HFFc6 (cell line): ENCODE measurements at regions not wholly inside any gene's neighbourhood (a gene's known extent, or its start where the extent isn't known, plus 50 kb on each side); places are given as distances from the start of the nearest gene placed in this dataset.

Experiments used
- DNase-seq: peaks from one replicate; pipeline ENCODE4 v3.0.0-alpha.2; 2018
- H3K27ac Mint-ChIP-seq: 2 replicates; pipeline ENCODE4 v1.8.0; 2020; ENCODE audit warnings: mild to moderate bottlenecking, mixed read lengths
- H3K27me3 Mint-ChIP-seq: 2 replicates; pipeline ENCODE4 v1.8.0; 2021; ENCODE audit warnings: mild to moderate bottlenecking, moderate library complexity, mixed read lengths; ENCODE audit not compliant: insufficient read depth
- H3K36me3 Mint-ChIP-seq: 2 replicates; pipeline ENCODE4 v1.8.0; 2021; ENCODE audit warnings: low read depth, mixed read lengths
- H3K4me1 Mint-ChIP-seq: 2 replicates; pipeline ENCODE4 v1.8.0; 2020; ENCODE audit warnings: low read depth, mixed read lengths
- H3K4me3 Mint-ChIP-seq: 2 replicates; pipeline ENCODE4 v1.8.0; 2020; ENCODE audit warnings: mild to moderate bottlenecking, moderate library complexity, mixed read lengths
- H3K9me3 Mint-ChIP-seq: 2 replicates; pipeline ENCODE4 v1.8.0; 2020; ENCODE audit warnings: mild to moderate bottlenecking, mixed read lengths
- TF ChIP-seq, protein P1 (sequence below): fragments of 200-600 bp; sonication (generic); IDR thresholded peaks from 2 replicates; pipeline ENCODE4 v1.5.0; 2021; ENCODE audit warnings: antibody characterized with exemption, mild to moderate bottlenecking

DNA sequence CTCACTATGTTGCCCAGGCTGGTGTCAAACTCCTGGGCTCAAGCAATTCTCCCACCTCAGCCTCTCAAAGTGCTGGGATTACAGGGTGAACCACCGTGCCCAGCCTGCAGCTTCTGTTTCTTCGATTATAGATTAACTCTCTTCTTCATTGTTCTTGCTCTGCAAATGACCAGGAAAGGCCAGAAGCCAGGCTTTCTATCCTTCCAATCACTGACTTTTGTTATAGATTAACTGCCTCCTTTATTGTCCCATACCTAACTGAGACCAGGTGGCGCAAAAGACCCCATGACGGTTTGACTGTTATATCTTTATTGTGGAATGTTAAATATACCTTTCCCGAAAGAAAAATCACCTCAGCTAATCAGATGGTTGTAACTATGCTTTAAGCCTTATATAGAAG is 196.9 kb downstream of the MREG start:
- no peaks in the 10 kb centered on the region; the same call in 1 of the 2 replicates for H3K27me3 Mint-ChIP-seq
- H3K4me3 Mint-ChIP-seq, result no peak overlapping the region
- TF ChIP-seq, protein P1, sequence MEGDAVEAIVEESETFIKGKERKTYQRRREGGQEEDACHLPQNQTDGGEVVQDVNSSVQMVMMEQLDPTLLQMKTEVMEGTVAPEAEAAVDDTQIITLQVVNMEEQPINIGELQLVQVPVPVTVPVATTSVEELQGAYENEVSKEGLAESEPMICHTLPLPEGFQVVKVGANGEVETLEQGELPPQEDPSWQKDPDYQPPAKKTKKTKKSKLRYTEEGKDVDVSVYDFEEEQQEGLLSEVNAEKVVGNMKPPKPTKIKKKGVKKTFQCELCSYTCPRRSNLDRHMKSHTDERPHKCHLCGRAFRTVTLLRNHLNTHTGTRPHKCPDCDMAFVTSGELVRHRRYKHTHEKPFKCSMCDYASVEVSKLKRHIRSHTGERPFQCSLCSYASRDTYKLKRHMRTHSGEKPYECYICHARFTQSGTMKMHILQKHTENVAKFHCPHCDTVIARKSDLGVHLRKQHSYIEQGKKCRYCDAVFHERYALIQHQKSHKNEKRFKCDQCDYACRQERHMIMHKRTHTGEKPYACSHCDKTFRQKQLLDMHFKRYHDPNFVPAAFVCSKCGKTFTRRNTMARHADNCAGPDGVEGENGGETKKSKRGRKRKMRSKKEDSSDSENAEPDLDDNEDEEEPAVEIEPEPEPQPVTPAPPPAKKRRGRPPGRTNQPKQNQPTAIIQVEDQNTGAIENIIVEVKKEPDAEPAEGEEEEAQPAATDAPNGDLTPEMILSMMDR, result no peak
- H3K9me3 Mint-ChIP-seq, result peaks cover 13% of the 10 kb centered on the region; the same call in 1 of the 2 replicates
- peaks cover 14% of the 10 kb centered on the region for H3K4me1 Mint-ChIP-seq
- H3K36me3 Mint-ChIP-seq, result peaks cover 16% of the 10 kb centered on the region
- no peak for DNase-seq
- H3K27ac Mint-ChIP-seq, result no peak overlapping the region

DNA sequence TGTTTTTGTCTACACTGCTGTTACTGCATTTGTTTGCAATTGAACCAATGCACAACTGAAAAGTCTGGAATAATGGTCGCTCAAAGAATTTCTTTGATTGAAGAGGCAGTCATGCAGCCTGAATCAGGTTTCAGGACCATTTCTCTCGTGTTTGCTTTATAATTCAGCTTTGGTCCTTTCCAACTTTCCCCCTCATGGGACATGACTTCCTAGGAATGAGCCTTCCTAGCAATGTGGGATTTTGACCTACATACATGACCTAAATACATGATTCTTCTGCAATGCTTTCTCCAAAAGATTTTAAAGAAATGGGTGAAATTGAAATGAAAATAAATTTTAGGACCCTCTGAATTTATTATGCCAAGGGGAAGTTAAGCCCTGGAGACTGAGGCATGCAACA is 197.4 kb downstream of the MREG start:
- H3K27me3 Mint-ChIP-seq, result no peaks in the 10 kb centered on the region; the same call in 1 of the 2 replicates
- TF ChIP-seq, protein P1, result no peak
- no peak overlapping the region for H3K27ac Mint-ChIP-seq
- peaks cover 14% of the 10 kb centered on the region for H3K4me1 Mint-ChIP-seq
- peaks cover 12% of the 10 kb centered on the region; the same call in 1 of the 2 replicates for H3K9me3 Mint-ChIP-seq
- DNase-seq, result no peak
- H3K4me3 Mint-ChIP-seq, result no peak overlapping the region
- peaks cover 12% of the 10 kb centered on the region for H3K36me3 Mint-ChIP-seq

DNA sequence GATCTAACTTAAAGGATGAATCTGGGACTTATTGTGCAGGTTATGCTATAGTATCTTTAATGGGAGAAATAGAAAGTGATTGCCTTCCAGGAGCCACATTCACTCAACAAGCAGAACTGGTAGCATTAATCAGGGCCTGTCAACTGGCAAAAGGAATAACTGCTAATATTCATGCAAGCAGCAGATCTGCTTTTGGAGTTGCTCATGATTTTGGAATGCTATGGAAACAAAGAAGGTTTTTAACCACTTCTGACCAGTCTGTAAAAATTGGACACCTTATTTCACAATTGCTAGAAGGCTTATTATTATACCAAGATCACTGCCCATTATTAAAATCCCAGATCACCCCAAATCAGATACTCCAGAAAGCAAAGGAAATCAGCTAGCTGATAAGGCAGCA is 200.4 kb downstream of the MREG start:
- peak; percentile 50 for DNase-seq
- H3K4me1 Mint-ChIP-seq, result peaks cover 25% of the 10 kb centered on the region
- H3K4me3 Mint-ChIP-seq, result no peak overlapping the region
- no peaks in the 10 kb centered on the region; the same call in 1 of the 2 replicates for H3K27me3 Mint-ChIP-seq
- no peaks in the 10 kb centered on the region for H3K36me3 Mint-ChIP-seq
- TF ChIP-seq, protein P1, result no peak
- no peaks in the 10 kb centered on the region for H3K9me3 Mint-ChIP-seq
- no peak overlapping the region for H3K27ac Mint-ChIP-seq

DNA sequence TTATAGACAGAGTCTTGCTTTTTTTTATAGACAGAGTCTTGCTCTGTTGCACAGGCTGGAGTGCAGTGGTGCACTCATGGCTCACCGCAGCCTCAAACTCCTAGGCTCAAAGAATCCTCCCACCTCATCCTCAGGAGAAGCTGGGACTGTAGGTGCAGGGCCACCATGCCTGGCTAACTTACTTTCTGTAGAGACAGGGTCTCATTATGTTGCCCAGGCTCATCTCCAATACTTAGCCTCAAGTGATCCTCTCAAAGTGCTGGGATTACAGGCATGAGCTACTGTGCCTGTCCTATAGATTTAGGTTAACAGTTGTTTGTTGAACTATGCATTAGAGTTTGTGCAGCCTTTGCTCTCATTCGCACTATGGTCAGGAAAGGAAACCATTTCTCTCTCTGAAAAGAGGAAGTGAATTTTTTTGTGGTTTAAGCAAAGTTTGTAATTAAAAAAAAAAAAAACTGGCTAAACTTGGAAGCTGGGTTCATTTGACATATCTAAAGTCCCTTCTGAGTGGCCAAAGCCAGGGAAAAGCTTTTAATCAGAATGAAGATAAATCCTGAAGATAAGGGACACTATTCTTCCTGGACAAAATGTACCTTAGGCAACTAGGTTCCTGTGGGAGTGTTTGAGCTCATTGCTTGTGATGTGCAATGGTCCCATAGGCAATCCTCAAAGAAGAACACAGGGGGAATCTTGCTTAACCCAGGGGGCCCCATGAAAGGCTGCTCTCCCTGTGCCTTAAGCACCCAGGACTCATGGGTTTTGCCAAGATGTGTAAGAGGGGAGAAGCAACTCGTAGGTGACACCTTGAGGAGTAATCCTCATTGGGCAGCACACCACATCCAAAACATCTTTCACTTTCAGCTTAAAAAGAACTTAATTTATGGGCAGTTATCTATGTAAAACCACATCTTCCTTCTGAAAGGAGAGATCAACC is 201.7 kb downstream of the MREG start:
- TF ChIP-seq, protein P1, result no peak

DNA sequence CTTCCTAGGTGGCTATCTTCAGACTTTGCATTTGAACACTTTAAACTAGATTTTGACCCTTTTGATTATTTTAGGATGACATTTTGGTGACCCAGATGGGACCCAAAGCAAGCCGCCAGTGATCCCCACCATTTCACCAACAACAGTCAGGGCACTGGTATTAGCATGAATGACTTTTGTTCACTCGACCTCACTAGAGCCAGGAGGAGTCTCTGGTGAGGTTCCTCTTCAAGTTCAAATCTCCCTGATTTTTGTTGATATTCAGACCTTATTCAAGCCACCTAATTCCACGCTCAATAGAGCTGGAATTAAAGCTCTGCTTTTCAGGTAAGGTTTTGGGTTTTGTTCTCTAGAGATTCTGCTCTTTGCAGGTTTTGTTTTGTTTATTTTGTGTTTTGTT is 202.3 kb downstream of the MREG start:
- TF ChIP-seq, protein P1, result no peak
- no peak overlapping the region for H3K4me3 Mint-ChIP-seq
- no peaks in the 10 kb centered on the region for H3K9me3 Mint-ChIP-seq
- no peaks in the 10 kb centered on the region for H3K36me3 Mint-ChIP-seq
- no peaks in the 10 kb centered on the region; the same call in 1 of the 2 replicates for H3K27me3 Mint-ChIP-seq
- H3K27ac Mint-ChIP-seq, result no peak overlapping the region
- DNase-seq, result no peak
- peaks cover 25% of the 10 kb centered on the region for H3K4me1 Mint-ChIP-seq

More for the DNA sequence above, 201.7 kb downstream of the MREG start:
- H3K27ac Mint-ChIP-seq, result no peak overlapping the region
- no peak overlapping the region for H3K4me3 Mint-ChIP-seq
- no peaks in the 10 kb centered on the region; the same call in 1 of the 2 replicates for H3K27me3 Mint-ChIP-seq
- peaks cover 25% of the 10 kb centered on the region for H3K4me1 Mint-ChIP-seq
- H3K9me3 Mint-ChIP-seq, result no peaks in the 10 kb centered on the region
- no peak for DNase-seq
- H3K36me3 Mint-ChIP-seq, result no peaks in the 10 kb centered on the region
